Ectodermal cell (in vitro differentiated cells): ENCODE measurements at regions not wholly inside any gene's neighbourhood (a gene's known extent, or its start where the extent isn't known, plus 50 kb on each side); places are given as distances from the start of the nearest gene placed in this dataset.

Experiments
- H3K27ac ChIP-seq: 2 replicates; pipeline ENCODE4 v1.7.0; 2013; ENCODE audit warnings: mild to moderate bottlenecking, low read depth, low read length; ENCODE audit not compliant: insufficient read depth, poor library complexity, severe bottlenecking
- H3K27me3 ChIP-seq: 2 replicates; pipeline ENCODE4 v1.7.0; 2013; ENCODE audit warnings: mild to moderate bottlenecking, low read length; ENCODE audit not compliant: insufficient read depth, control insufficient read depth, poor library complexity, severe bottlenecking
- H3K36me3 ChIP-seq: one replicate; pipeline ENCODE4 v1.7.0; 2013; ENCODE audit warnings: low read length; ENCODE audit not compliant: control insufficient read depth, insufficient read depth
- H3K4me1 ChIP-seq: one replicate; pipeline ENCODE4 v1.7.0; 2013; ENCODE audit warnings: low read length; ENCODE audit not compliant: control insufficient read depth, insufficient read depth
- H3K4me3 ChIP-seq: 2 replicates; pipeline ENCODE4 v1.7.0; 2013; ENCODE audit warnings: low read depth, low read length, control low read depth; ENCODE audit not compliant: insufficient read depth
- H3K9me3 ChIP-seq: 2 replicates; pipeline ENCODE4 v1.7.0; 2013; ENCODE audit warnings: mild to moderate bottlenecking, low read length, moderate library complexity; ENCODE audit not compliant: control insufficient read depth
- WGBS, 2 experiments: methylation state at CpG; one replicate each; pipeline ENCODE4 v1.1.7; 2013; ENCODE audit warnings: missing lambda C conversion rate in 2 of 2; 5-methylcytosine and 5-hydroxymethylcytosine counted together

DNA sequence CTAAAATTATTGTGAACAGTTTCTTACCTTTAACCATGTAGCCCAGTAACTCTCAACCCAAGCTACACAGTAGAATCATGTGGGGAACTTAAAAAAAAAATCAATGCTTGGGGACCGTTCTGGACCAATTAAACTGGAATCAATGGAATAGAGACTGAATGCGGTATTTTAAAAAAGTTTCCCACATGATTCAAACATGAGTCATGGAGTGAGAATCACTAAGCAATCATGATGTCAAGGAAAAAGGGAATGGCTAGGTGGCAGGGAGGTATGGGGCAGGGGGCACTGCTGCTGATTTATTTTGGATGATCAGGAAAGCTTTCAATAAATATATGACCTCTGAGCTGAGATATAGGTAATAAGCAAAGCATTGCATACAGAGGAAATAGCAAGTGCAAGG, 250.5 kb upstream of the RORA start:
- Histone ChIP-seq H3K9me3 (no peaks in the 10 kb centered on the region), H3K27me3 (no peaks in the 10 kb centered on the region), H3K36me3 (no peaks in the 10 kb centered on the region), H3K27ac (no peak overlapping the region), H3K4me1 (no peaks in the 10 kb centered on the region), H3K4me3 (no peak overlapping the region)
- WGBS, 2 experiments: 93 to 94% methylated on average over 2 of the region's 2 CpGs

DNA sequence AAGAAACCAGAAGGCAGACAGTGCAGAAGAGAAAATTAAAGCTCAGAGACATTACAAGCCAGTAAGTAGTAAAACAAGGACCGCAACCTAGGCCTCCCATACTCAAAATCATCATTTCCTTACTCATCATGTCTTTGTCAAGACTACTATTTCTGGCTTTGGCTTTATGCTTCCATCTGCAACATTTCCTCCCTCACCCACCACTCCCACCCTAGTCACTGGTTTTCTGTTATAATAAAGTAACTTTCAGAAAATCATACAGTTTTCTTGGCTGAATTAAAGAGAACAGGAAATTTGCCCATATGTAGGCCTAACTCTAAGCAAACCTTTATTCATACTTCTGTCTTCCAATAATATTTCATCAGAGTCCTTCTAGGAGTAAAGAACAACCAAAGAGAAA, 247.6 kb upstream of the RORA start:
- 96 to 97% methylated on average over 1 of the region's 1 CpG for WGBS, 2 experiments
- Histone ChIP-seq H3K27ac (no peak overlapping the region), H3K9me3 (no peaks in the 10 kb centered on the region), H3K36me3 (no peaks in the 10 kb centered on the region), H3K4me1 (no peaks in the 10 kb centered on the region), H3K27me3 (no peaks in the 10 kb centered on the region), H3K4me3 (no peak overlapping the region)

DNA sequence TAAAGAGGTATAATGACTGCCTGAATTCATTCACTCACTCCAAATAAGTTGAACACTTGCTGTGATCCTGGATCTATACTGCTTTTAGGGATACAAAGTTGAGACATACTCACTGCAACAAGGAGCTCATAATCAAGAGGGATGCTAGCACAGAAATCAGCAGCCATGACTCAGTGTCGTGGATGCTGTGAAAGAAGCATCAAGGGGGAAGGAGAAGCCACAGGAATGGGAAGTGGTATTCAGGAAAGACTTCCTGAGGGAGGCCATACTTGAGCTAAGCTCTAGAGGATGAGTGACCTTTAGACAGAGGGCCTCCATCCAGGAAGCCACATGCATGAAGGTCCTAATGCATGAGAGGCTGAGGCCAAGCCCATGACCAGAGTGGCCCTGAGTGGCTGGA, 245.7 kb upstream of the RORA start:
- Histone ChIP-seq H3K9me3 (no peaks in the 10 kb centered on the region), H3K27ac (no peak overlapping the region), H3K36me3 (no peaks in the 10 kb centered on the region), H3K27me3 (no peaks in the 10 kb centered on the region), H3K4me3 (no peak overlapping the region), H3K4me1 (no peaks in the 10 kb centered on the region)
- WGBS, 2 experiments: 84 to 95% methylated on average over 1 of the region's 1 CpG

DNA sequence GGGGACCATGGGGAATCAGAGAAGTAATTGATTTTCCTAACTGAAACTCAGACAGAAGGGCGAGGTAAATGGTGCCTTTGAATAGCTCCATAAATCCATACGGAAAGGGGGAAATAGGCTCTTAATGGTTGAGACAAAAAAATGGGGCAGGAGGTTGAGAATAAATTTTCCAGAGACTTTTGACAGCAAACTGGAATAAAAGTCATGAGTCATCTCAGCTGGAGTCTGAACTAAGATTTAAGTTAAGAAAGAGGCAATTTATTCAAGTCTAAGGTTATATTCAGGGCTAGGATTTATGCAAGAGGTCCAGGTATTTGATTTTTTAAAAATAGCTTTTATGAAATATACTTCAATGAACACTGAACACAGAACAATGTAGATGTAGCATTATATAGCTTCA, 238.7 kb upstream of the RORA start:
- H3K36me3 ChIP-seq: no peaks in the 10 kb centered on the region
- no peaks in the 10 kb centered on the region for H3K9me3 ChIP-seq
- H3K27ac ChIP-seq: no peak overlapping the region
- no peaks in the 10 kb centered on the region for H3K27me3 ChIP-seq
- H3K4me3 ChIP-seq: no peak overlapping the region
- no peaks in the 10 kb centered on the region for H3K4me1 ChIP-seq
- WGBS, 2 experiments: 92 to 95% methylated on average over 2 of the region's 2 CpGs

DNA sequence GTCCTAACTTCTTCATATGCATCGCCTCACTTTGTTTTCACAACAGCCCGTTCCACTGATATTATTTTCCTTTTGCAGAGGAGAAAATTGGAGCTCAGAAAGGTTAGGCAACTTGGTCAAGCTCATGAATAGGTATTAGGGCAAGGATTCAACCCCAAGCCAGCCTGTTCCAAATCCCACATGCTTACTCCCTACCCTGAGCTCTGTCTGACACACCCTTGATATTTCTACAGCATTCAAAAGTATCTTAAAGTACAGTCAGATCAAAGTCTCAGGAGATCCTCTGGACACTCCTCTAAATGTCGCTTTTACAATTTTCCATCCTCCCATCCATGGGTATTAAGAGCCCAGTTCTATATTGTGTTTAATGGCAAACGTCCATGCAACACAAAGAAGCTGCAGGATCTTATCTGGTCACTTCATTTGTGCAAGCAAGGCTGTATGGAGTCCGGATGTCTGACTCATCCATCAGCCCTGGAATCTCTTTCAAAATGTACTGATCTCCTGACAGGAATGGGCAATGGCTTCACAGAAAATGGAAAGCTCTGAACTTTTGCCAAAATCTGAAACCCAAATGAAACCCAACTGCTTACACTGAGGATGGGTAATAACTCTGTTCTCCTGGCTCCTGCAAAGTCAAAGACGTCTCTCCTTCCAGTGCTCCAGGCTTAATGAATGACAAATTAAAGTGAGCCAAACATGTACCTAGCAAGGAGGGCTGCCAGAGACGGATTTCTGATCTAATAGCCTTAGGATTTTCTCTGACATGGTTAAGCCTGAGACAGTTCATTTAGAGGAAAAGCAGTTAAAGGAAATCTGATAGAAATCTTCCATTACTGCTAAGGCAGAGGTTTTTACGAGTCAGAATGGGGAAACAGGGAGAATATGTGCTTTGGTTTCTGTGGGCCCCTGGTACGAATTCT, 230.9 kb upstream of the RORA start:
- Histone ChIP-seq H3K27ac (no peak overlapping the region), H3K27me3 (no peaks in the 10 kb centered on the region), H3K4me1 (no peaks in the 10 kb centered on the region), H3K36me3 (no peaks in the 10 kb centered on the region), H3K4me3 (no peak overlapping the region), H3K9me3 (no peaks in the 10 kb centered on the region)
- WGBS, 2 experiments: 90 to 92% methylated on average over 8 of the region's 9 CpGs

DNA sequence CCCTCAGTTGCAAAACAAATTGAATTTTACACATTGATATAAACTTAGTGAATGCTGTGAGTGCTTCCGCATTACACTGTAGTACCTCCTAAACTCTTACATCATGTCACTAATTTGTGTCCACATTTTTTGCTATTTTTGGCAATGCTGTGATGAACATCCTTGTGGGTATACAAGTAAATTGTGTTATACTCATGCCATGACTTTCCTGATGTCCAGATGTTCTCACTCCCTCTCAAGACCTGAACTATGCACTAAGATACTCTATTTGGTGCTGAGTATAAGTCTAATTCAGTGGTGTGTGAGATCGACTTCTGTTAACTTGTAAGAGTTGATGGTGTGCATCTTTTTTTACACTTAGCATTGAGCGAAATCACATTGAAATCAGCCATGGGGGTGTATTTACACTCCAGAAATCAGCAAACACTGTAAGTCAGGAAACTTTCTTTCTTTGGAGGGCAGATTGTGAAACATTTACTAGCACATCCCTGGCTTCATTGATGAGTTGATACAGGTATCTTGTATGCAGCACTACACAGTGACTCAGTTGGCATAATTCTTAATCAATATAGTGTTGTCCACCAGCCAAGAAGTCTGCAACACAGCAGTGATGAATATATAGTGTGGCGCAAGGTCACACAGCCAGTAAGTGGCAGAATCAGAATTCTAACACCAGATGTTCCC, 228.1 kb upstream of the RORA start:
- Histone ChIP-seq H3K36me3 (no peaks in the 10 kb centered on the region), H3K9me3 (no peaks in the 10 kb centered on the region), H3K27ac (no peak overlapping the region), H3K4me3 (no peak overlapping the region), H3K27me3 (no peaks in the 10 kb centered on the region), H3K4me1 (no peaks in the 10 kb centered on the region)
- WGBS, 2 experiments: 97 to 100% methylated on average over 4 of the region's 4 CpGs

DNA sequence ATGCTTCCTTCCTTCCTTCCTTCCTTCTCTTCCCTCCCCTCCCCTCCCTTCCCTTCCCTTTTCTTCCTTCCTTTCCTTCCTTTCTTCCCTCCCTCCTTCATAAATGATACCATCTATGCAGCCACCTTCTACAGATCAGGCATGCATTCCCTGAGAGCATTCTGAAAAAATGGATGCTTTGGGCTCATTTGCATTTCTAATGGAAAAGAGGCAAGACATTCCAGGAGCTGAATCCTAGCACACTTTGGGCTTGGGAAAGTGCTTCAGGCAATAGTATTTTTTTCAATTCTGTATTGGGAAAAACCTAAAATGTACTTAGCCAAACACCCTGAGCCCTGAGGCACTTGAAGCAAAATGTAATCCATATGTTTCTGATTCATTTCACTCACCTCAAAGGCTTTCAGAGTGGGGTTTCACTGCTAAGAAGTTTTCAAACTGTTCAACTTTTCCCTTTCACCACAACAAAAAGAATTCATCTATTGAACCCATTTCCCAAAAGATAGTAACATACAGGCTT, 220.1 kb upstream of the RORA start:
- Histone ChIP-seq H3K36me3 (no peaks in the 10 kb centered on the region), H3K4me1 (no peaks in the 10 kb centered on the region), H3K4me3 (no peak overlapping the region), H3K9me3 (no peaks in the 10 kb centered on the region), H3K27ac (no peak overlapping the region), H3K27me3 (no peaks in the 10 kb centered on the region)

DNA sequence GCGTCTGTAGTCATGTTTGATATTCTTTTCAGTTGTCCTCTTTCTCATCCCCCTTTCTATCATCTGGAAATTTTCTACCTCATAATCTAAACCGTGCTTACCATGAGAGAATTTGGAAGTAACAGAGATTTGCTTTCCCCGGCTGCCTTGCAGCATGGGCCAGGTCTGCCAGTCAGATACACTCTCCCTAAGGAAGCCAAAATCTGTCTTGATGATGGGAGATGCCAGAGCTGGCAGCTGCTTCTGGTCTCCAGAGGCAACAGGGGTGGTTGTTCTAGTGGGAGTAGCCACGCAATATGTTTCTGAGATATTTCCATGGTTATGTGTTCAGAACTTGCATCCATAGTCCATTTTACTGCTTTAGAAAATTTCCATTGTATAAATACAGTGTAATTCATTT, 218.9 kb upstream of the RORA start:
- Histone ChIP-seq H3K4me3 (no peak overlapping the region), H3K27ac (no peak overlapping the region), H3K9me3 (no peaks in the 10 kb centered on the region), H3K27me3 (no peaks in the 10 kb centered on the region), H3K36me3 (no peaks in the 10 kb centered on the region), H3K4me1 (no peaks in the 10 kb centered on the region)
- WGBS, 2 experiments: 94 to 100% methylated on average over 3 to 4 of the region's 4 CpGs

DNA sequence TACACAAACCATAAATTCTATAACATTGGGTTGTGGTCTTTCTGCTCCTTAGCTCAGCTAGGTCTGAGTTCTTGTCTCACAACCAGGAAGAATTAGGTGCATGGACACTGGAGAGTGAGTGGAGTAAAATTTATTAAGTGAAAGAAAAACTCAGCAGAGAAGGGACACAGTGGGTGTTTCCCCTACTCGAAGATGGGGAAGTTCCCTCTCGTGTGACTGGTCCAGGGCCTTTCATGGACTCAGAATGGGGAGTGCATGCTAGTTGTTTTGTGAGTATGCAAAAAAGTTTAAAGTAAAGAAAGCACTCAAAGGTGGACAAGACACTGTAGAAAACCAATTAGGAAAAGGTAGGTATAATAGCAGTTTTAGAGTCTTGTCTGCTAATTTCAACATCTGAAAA, 215.5 kb upstream of the RORA start:
- 89 to 92% methylated on average over 2 of the region's 2 CpGs for WGBS, 2 experiments
- Histone ChIP-seq H3K4me3 (no peak overlapping the region), H3K27me3 (no peaks in the 10 kb centered on the region), H3K4me1 (no peaks in the 10 kb centered on the region), H3K9me3 (no peaks in the 10 kb centered on the region), H3K36me3 (no peaks in the 10 kb centered on the region), H3K27ac (no peak overlapping the region)

DNA sequence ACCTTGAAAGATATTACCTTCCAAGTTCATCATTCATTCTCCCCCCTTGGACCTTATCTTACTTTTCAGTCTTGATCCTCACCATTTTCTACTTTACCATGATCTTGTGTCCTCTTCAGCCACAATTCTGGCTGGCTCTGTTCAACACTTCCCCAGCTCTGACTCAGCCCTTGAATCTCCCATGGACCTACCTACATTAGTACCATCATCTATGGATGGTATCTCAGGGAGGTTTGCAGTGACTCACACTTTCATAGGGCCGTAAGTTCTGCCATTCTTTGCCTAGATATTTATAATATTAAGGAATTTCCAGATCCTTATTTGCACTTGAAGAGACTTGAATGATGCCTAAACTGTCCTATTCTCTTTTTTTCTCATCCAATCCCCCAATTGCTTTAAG, 213.7 kb upstream of the RORA start:
- Histone ChIP-seq H3K4me1 (no peaks in the 10 kb centered on the region), H3K4me3 (no peak overlapping the region), H3K36me3 (no peaks in the 10 kb centered on the region), H3K27me3 (no peaks in the 10 kb centered on the region), H3K27ac (no peak overlapping the region), H3K9me3 (no peaks in the 10 kb centered on the region)
- WGBS, 2 experiments: 71% methylated on average over 1 of the region's 1 CpG; no CpG with 5 or more reads in 1 of the 2 experiments
